NCI-H82 (cell line): ENCODE measurements at regions not wholly inside any gene's neighbourhood (a gene's known extent, or its start where the extent isn't known, plus 50 kb on each side); places are given as distances from the start of the nearest gene placed in this dataset.
A peak's percentile ranks its signal among the peaks of the same experiment; 100 is the strongest.
"Not testable (repeated sequence)": the region's sequence is repeated elsewhere in the genome, so short reads cannot be mapped to it uniquely, and the experiment has no call there.

Experiments
- DNase-seq: peaks from one replicate; lab custom pipeline; 2025; lab: John Stamatoyannopoulos, UW

DNA sequence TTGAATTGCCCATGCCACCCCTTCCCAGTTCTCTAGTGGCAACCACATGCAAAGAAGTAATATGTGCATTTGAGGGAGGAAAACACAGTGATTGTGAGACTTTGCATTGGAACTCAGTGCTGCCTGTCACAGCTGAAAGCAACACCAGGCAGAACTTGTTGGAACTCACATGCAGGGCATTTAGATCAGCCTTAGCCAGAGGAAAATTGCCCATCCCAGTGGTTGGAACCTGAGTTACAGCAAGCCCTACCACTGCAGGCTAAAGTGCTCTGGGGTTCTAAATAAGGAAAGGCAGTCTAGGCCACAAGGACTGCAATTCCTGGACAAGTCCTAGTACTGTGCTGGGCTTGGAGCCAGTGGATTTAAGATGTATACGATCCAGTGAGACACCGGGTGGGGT, 245.3 kb upstream of the UFL1 start:
- no peak for DNase-seq

DNA sequence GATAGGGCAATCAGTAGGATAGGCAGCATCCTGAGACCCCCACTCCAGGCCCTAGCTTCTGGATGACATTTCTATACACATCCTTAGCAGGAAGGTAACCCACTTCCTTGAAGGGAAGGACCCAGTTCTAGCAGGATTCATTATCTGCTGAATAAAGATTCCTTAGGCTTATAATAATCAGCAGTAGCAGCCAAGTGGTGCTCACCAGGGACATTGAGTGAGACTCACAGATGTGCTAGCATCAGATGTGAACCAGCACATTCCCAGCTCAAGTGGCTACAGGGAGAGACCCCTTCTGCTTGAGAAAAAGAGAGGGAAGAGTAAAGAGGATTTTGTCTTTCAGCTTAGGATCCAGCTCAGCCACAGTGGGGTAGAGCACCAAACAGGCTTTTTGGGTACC, 244.8 kb upstream of the UFL1 start:
- no peak for DNase-seq

DNA sequence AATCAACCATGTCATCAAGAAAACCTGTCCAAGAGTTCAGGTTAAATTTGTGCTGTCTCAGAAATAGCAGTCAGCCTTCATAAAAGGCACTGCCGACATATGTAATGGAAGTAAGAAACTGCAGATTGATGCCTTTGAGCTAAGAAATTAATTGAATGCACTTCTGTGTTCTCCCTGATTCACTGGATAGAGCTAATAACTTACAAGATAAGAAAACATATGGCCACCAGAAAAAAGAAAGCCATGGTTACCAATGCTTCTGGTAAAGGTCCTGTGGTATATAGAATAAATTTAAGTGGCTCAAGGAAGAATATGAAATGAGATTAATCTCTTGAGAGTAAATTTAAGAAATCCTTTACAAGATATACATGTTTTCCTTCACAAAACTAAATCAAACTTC, 242.5 kb upstream of the UFL1 start:
- DNase-seq: no peak

DNA sequence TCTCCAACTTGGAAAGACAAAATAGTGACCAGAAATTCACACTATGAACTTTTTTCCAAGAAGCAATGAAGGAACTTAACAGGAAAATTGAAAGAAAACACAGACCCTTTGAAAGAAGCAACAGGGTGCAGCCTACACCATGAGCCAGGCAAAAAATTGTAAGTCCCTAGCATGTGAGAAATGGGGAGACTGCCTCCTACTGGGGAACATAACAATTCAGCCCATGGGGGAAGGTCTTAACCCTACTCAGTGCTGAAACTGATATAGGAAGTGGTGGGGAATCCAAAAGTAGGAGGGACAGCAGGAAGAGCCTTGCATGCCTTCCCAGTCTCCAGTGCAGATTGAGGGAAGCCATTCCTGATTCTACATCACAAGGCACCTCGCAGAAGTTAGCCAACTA, 235.1 kb upstream of the UFL1 start:
- DNase-seq: no peak

DNA sequence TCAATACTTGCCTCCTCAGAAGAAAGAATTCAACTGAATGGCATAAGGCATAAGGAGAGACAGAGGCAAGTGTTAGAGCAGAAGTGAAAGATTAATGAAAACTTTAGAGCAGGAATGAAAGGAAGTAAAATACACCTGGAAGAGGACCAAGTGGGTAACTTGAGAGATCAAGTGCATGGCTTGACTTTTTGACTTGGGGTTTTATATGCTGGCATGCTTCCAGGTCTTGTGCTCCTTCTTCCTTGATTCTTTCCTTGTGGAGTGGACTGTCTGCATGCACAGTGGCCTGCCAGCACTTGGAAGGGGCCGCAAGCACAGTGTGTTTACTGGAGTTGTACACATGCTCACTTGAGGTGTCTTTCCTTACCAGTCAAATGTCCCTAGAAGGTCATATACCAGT, 222.1 kb upstream of the UFL1 start:
- DNase-seq: no peak

DNA sequence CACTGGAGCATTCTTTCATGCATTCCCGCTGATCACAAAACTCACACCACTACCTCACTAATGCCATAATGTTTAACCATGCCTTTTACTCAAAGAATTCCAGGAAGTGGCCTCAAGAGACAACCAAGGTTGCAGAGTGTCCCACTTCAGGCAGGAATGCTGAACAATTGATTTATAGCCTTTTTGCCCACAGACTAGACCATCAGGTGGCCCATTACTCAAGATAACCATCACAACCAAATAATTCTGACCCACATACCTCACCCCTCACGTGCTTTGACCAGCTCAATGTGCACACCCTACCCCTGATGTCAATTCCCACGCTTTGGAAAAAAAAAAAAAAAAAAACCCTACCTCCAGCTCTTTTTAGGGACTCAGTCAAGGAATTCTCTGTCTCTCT, 220.6 kb upstream of the UFL1 start:
- no peak for DNase-seq

DNA sequence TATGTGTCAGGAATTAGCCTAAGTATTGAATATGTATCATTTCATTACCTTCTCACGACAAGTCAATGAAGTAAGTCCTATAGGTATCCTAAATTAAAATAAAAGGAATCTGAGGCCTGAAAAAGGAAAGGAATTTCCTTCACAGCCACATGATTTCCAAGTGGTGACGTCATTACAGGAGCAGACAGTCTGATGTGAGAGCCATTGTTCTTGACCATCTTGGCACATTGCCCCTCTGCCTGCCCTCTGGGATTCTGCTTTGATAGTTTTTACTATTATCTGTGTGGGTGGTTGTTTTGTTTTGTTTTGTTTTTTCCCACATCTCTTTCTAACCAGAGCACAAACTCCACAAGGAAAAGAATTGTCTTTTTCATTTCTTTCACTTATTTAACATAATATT, 219.8 kb upstream of the UFL1 start:
- DNase-seq: no peak

DNA sequence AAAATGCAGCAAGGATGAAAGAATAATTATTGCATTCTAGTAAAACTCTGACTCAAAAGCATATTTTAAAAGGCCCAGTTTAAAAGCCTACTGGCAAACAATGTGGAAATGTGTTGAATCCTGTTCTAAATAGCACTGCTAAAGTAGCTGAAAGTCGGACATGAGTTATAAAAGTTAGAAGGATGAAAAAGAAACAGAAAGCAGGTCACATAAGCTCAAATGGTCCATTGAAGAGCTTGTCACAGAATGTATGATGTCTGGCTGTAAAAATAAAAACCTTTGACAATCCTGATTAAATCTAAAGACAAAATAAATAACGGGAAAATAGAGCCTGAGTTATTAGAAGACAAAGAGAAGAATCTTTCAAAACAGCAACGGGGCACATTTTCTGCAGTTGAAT, 218.6 kb upstream of the UFL1 start:
- no peak for DNase-seq

DNA sequence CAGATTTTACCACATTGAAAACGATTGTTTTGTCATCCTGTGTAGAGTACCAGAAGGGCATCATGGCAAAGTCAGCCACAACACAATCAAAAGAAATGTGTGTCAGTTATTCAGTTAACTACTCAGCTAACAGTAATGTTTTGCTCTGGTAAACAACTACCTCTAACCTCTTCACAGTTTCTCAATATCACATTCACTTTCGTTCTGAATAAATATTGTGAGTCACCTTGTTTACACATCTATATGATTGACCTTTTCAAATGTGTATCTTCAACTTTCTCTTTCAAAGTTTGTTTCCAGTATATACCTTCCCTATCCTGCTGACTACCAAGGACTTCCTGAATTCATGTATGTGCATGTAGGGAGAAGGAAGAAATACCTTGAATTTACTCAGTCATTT, 216.6 kb upstream of the UFL1 start:
- DNase-seq: no peak

DNA sequence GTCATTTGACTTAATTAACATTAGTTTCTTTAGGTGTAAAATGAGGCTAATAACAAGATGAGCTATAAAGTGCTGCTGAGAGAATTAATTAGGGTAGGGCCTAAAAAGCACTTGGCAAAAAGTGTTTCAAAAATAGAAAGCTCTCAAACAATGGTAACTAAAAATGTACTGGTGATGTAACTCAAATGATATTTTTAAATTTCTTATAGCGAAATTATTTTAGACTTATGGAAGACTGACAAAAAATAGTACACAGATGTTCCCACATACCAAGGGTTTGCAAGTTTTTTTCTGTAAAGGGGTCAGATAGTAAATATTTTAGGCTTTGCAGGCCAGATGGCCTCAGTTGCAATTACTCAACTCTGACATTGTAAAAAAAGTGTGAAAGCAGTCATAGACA, 190.7 kb upstream of the UFL1 start:
- no peak for DNase-seq

DNA sequence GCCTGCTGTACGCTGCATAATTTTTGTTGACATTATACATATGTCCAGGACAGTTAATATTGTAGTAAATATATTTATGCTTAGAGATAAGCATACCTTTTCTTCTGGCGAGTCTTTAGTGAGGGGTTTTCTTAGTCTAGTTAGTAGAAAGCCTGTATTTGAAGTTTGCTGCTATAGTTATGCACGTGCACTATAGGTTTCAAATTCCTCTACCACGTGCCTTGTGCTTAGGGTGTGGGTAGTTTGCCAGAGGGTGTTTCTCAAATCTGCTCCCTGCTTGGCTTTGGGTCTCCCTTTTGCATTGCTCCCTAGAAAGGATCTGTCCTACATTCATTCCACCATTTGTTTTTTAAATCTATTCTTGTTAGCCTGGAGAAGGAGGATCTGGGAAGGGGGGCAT, 181.4 kb upstream of the UFL1 start:
- DNase-seq: no peak

DNA sequence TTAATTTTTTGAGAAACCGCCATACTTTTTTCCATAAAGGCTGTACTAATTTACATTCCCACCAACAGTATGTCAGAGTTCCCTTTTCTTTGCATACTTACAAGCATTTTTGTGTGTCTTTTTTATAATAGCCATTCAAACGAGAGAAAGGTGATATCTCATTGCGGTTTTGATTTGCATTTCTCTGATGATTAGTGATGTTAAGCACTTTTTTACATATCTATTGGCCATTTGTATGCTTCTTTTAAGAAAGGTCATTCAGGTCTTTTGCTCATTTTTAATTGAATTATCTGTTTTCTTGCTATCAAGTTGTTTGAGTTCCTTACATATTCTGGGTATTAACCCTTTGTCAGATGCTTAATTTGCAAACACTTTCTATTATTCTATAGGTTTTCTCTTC, 176.1 kb upstream of the UFL1 start:
- DNase-seq: no peak

DNA sequence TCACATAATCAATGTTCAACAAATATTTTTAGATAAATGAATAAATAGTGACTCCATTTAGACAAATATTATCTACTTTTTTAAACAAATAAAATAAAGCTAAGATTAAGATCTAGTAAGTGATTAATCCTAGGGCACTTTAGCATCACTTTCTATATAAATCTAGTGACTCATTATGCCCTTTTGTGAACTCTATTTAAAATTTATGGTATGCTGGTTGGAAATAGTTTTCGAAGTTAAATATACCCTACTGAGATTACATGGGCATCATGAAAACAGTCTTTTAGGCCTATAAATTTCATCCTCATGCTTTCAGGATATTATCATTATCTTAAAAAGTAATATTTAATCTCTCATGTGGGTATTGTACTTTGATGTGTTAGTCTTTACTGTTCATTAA, 140.4 kb upstream of the UFL1 start:
- DNase-seq: no peak

DNA sequence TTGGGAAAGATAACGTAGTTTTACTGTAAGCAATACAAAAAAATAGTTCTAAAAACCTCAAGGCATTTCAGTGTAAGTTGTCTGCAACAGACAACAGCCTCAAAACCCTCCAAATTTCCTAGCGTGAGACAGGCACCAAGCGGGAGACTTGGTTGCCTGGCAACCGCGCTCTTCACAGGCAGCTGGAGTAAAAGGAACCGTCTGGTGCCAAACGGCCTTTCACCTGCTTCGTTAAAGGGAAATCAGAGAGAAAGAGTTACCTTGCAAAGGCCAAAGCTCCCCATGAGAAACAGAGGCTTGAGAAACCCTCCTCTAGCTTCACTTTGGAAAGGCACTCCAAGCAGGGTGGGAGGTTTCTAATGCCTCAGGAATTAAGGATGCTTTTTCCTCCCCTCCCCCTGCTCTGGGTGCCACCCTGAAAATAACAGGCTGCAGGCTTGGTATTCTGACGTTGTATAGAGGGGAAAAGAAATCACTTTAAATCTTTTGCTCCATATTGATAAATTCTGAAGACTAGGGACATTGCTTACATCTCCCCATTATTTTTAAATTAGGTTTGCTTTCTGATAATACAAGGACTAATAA, 129.7 kb upstream of the UFL1 start:
- DNase-seq: peak; percentile 79

DNA sequence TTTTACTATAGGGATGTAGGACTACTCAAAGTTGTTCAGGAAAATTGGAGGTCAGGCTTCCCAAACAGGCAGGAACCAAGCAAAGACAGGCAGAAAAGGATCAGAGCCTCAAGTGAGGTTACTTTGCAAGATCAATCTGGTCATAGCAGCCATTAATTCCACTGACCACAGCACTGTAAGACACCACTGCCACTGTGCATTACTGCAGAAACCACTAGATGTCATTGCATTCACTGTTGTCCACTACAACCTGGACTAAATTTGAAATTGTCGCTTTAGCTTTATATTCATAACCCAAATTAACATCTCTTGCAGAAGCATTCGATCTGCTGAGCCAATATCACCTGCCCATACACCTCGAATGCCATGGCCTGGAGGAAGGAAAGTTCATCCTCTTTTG, 126.9 kb upstream of the UFL1 start:
- peak; percentile 11 for DNase-seq

DNA sequence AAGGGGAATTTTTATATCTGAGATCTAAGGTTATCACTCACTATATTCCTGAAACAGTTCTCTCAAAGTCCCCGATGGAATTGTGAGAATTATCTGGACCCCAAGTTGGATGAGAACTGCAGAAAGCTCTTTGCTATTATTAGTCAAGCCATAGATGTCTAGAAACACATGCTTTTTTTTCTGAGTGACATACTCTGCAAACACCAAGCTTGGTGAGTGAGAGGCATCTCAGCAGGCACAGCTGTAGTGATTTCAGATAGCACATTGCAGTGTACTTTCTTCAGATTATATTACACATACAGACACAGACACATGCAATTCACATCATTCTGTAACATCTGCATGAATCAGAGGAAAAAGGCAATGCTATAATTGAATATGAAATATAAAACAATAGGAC, 111.1 kb upstream of the UFL1 start:
- no peak for DNase-seq

DNA sequence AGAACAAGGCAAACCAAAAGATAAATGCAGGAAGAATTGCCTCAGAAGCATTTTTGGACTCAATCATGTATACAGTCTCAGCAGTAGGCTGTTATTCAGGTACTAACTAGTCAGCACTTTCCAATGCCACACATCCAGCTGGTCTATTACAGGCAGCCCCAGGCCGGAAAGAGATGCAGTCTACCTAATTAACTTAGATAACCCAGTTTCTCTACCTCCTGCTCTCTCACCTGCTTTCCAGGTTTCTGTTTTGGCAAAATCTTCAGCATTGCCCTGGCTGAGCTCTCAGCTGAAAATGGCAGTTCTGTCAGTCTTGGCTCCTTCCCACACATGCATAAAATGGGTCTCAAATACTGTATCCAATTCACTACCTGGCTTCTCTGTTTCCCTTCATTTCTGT, 101.3 kb upstream of the UFL1 start:
- DNase-seq: no peak

DNA sequence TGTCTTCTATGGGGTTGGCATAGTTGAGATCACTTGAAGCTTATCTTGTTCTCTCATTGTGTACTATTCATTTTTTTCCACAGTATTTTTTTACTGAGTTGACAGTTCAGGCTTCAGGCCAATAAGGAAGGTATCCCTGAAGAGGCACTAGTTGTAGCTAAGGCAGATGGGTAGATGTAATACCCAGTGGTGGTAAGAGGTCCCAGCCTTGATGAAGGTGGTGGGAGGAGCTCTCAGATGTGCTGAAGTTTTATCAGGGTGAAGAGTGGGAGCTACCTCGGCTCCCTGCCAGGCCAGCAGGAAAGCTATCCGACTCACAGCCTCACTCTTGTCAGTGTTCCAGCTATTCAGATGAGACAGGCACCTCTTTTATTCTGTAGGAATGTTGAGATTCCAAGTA, 87.7 kb upstream of the UFL1 start:
- no peak for DNase-seq

DNA sequence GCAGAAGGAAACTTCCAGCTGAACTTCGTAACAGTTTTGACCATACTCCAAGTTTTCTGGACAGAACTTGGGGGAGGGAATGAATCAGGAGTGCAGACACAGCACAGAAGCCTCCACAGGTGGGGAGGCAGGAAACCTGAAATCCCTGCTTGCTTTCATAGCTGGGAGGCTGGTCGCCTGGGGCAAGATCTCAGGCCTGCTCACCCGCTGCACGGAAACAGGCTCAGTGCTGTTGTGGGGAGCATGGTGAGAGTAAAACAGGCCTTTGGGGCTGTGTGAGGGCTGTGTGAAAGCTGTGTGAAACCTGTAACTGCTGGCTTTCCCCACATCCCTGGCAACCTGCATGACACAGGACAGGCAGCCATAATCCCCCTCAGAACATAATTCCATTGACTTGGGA, 85.2 kb upstream of the UFL1 start:
- DNase-seq: no peak

DNA sequence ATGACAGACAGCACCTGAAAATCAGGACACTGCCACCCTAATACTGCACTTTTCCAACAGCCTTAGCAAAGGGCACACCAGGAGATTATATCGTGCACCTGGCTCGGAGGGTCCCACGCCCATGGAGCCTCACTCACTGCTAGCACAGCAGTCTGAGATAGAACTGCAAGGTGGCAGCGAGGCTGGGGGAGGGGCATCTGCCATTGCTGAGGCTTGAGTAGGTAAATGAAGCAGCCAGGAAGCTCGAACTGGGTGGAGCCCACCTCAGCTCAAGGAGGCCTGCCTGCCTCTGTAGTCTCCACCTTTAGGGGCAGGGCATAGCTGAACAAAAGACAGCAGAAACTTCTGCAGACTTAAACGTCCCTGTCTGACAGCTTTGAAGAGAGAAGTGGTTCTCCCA, 84.4 kb upstream of the UFL1 start:
- not testable (repeated sequence) for DNase-seq

DNA sequence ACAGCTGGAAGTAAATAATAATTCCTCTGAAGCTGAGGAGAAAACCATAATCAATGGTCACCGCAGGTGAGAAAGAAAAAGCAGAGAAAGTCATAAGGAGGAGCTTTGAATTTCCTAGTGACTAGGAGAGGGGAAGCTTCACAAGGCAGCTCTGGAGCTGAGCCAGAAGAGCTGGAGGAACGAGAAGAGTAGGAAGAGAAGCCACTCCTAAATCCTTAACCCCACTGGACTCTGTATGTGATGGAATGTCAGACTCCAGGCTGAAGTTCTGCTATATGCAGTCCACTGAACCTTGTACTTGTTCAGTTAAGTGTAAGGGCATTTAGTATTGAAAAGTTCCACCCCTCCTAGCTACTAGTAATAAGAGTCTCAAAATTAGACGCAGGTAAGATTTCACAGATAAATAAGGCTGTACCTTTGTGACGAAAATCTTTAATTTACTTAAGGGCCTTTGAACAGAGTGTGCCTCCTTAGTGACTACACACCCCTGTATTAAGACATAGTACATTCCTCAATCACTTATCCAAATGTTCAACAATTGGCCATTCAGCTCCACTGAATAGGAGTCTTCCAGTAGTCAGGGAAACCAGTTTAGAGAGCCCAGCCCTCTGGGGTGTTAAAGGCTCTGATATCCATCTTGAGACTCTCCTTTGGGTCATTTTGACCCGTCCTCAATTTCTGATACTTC, 71.4 kb upstream of the UFL1 start:
- no peak for DNase-seq

DNA sequence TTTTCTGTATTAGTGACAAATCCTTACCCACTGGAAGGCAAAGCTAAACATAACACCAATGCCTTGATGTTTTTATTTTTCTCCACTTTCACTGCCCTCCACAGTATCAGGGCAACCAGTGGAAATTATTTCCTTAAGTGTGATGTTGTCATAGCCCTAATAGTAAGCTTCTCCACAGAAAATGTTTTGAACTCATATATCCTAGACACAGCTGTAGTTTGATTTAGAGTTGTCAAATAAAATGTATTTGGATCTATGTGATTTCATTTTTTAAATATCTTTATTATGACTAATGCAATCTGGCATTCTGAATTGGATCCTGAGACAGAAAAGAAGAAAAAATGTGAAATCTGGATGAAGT, 70.9 kb upstream of the UFL1 start:
- no peak for DNase-seq

DNA sequence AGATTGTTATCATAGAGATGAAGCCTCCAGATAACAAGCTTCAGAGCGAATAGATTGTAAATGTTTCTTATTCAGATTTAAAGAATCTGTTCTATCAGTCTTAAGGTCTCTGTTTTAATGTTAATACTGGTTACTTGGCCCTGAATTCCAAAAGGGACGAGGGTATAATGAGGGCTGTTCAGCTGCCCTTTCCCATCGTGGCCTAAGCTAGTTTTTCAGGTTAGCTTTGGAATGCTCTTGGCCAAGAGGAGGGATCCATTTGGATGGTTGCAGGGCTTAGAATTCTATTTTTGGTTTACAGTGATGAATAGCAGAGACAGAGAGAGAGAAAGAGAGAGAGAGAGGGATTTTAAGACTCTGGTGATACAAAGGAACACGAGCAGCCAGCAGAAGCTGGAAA, 62.8 kb upstream of the UFL1 start:
- no peak for DNase-seq

DNA sequence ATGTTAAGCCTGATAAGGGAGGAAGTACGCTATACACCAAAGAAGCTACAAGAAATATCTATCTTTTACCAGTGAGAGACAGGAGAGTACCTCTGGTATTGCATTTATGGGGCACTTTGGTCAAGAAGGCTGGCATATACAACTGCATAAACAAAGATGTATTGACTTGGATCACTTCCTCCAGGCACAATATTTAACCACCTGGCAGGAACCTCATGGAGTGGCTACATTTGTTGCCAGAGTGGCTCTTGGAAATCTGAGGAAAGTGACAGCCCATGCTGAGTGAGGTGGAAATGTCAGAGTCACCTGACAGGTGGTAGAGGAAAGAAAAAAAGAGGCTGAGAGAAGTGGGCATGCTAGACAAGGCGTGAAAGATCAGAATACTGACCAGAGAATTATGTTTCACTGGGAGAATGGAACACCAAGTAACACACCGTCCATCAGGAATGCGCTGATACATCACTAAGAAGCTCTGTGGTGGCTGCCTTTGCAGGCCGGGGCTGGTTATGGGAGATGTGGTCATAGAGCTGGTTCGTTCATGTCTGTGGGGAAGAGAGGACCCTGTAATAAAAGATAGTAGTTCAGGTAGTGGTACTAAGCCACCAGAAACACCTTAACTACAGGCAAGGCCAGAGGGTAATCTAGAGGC, 61.4 kb upstream of the UFL1 start:
- no peak for DNase-seq
